ENCODE measurements at regions not wholly inside any gene's neighbourhood (a gene's known extent, or its start where the extent isn't known, plus 50 kb on each side); places are given as distances from the start of the nearest gene placed in this dataset.

DNA sequence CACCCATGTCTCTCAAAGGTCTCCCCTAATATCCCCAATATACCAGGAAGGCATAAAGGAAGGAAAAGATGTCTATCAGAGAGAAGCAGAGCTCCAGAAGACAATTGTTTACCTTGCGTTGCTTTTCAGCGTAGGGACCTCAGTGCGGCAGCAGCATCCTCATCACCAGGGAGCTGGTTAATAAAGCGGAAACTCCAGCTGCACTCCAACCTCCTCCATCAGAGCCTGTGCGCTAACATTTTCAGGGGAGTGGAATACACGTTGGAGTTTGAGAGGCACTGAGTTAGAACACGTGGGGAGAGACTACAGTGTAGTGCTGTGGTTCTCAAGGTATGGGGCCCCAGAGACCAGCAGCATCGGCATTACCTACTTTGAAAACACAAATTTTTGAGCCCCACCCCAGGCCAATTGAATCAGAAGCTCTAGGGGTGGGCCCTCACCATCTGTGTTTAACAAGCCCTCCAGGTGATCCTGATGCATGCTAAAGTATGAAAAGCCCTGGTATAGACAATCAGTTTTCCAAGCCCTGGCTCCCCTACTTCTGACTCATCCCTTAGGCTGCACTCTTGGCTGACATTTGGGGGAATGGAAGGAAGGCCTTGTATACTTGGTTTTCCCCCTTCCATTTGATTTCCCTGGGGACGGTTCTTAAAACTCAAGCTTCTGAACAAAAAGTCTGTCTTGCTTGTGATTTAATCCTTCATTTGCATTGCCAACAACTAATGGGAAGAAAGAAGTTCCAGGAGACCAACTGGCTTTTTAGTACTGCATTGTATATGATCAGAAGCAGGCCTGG lies 419.0 kb upstream of the CCDC196 start:
- H3K27ac ChIP-seq (ENCODE audit: low read length), result no peak overlapping the region
- no peaks in the 10 kb centered on the region for H4K20me1 ChIP-seq (ENCODE audit: insufficient read depth, low read length)
- H3K4me2 ChIP-seq (ENCODE audit: low read depth, low read length), result no peak overlapping the region
- H3K9me2 ChIP-seq (replicated peaks; ENCODE audit: insufficient read depth, low read length), result no peaks in the 10 kb centered on the region
- TF ChIP-seq EZH2 (optimal IDR thresholded peaks at IDR 0.05; ENCODE audit: low read depth, low read length), result no peak
- no peak for TF ChIP-seq EZH2phosphoT487 (IDR thresholded peaks at IDR 0.05; ENCODE audit: low read length)
- TF ChIP-seq, protein P1, sequence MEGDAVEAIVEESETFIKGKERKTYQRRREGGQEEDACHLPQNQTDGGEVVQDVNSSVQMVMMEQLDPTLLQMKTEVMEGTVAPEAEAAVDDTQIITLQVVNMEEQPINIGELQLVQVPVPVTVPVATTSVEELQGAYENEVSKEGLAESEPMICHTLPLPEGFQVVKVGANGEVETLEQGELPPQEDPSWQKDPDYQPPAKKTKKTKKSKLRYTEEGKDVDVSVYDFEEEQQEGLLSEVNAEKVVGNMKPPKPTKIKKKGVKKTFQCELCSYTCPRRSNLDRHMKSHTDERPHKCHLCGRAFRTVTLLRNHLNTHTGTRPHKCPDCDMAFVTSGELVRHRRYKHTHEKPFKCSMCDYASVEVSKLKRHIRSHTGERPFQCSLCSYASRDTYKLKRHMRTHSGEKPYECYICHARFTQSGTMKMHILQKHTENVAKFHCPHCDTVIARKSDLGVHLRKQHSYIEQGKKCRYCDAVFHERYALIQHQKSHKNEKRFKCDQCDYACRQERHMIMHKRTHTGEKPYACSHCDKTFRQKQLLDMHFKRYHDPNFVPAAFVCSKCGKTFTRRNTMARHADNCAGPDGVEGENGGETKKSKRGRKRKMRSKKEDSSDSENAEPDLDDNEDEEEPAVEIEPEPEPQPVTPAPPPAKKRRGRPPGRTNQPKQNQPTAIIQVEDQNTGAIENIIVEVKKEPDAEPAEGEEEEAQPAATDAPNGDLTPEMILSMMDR (IDR thresholded peaks at IDR 0.05; ENCODE audit: low read length), result no peak
- no peak overlapping the region for H3K4me3 ChIP-seq (ENCODE audit: low read length)
- H3K4me1 ChIP-seq (ENCODE audit: low read length), result no peaks in the 10 kb centered on the region
- H3F3A ChIP-seq (ENCODE audit: insufficient read depth, low read length), result no peaks in the 10 kb centered on the region
- no peaks in the 10 kb centered on the region for H3K9me3 ChIP-seq (replicated peaks; ENCODE audit: insufficient read depth, low read length)
- no peak overlapping the region for H3K9ac ChIP-seq (ENCODE audit: low read length)
- no peak overlapping the region for H2AFZ ChIP-seq (ENCODE audit: low read length)
- DNase-seq, result no peak
- no peaks in the 10 kb centered on the region for H3K79me2 ChIP-seq (ENCODE audit: low read length)
- H3K36me3 ChIP-seq (replicated peaks; ENCODE audit: insufficient read depth, low read length), result no peaks in the 10 kb centered on the region
- H3K27me3 ChIP-seq (replicated peaks; ENCODE audit: insufficient read depth, low read length), result no peaks in the 10 kb centered on the region

DNA sequence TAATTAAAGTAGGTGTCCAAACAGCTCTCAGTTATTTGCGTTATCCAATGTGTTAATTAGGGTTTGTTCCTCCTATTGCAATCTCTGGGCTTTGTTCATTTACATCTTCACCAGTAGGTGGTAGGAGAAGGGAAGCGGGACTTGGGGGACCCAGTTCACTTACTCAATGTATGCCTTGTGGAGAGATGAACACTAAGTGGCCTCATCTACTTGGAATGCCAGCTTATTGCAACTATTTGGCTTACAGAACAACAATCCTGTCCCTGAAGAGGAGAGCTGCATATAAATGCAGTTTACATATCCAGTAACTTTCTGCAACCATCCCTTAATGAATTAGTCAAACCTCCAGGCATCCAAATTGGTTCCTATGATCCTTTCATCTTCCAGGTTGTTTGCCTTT lies 417.1 kb upstream of the CCDC196 start:
- no peaks in the 10 kb centered on the region for H3K79me2 ChIP-seq (ENCODE audit: low read length)
- no peaks in the 10 kb centered on the region for H3K36me3 ChIP-seq (replicated peaks; ENCODE audit: insufficient read depth, low read length)
- no peak overlapping the region for H2AFZ ChIP-seq (ENCODE audit: low read length)
- H3K27ac ChIP-seq (ENCODE audit: low read length), result no peak overlapping the region
- no peaks in the 10 kb centered on the region for H3K9me3 ChIP-seq (replicated peaks; ENCODE audit: insufficient read depth, low read length)
- H3K9me2 ChIP-seq (replicated peaks; ENCODE audit: insufficient read depth, low read length), result no peaks in the 10 kb centered on the region
- TF ChIP-seq EZH2phosphoT487 (IDR thresholded peaks at IDR 0.05; ENCODE audit: low read length), result no peak
- TF ChIP-seq, protein P1 (IDR thresholded peaks at IDR 0.05; ENCODE audit: low read length), result no peak
- TF ChIP-seq EZH2 (optimal IDR thresholded peaks at IDR 0.05; ENCODE audit: low read depth, low read length), result no peak
- no peak overlapping the region for H3K4me2 ChIP-seq (ENCODE audit: low read depth, low read length)
- H3K4me1 ChIP-seq (ENCODE audit: low read length), result no peaks in the 10 kb centered on the region
- H3K4me3 ChIP-seq (ENCODE audit: low read length), result no peak overlapping the region
- no peak overlapping the region for H3K9ac ChIP-seq (ENCODE audit: low read length)
- H3K27me3 ChIP-seq (replicated peaks; ENCODE audit: insufficient read depth, low read length), result no peaks in the 10 kb centered on the region
- no peak for DNase-seq
- H4K20me1 ChIP-seq (ENCODE audit: insufficient read depth, low read length), result no peaks in the 10 kb centered on the region
- no peaks in the 10 kb centered on the region for H3F3A ChIP-seq (ENCODE audit: insufficient read depth, low read length)

DNA sequence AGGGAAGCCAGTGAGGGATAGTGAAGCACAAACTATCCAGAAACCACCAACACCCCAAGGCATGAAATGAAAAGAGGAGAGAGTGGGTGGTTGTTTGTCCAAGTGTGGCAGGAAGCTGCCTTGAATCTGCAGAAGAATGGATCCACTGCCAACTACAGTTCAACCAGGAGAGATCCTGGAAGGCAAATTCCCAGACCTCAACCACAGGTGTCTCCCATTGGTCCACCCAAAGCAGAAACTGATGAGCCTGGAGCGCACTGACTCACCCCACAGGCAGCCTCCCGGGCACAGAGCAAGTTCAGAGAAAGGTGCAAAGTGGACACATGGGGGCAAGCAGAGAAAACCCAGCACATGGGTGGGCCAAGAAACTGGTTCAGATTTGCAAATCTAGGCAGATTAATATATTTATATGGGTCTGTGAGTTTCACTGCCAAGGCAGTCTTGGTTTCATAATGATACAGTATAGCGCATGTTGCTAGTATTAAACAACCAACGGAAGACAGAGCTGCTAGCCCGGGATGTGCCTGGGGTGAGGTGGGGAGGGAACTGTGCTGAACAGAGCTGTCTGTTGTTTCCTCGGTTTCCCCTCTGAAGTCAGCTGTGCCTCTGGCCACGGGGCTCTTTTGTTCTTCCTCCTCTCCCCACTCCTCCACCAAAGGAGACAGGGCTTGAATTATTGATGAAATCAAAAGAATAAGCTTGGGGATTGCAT lies 416.2 kb upstream of the CCDC196 start:
- no peaks in the 10 kb centered on the region for H3F3A ChIP-seq (ENCODE audit: insufficient read depth, low read length)
- H3K79me2 ChIP-seq (ENCODE audit: low read length), result no peaks in the 10 kb centered on the region
- H3K9ac ChIP-seq (ENCODE audit: low read length), result no peak overlapping the region
- no peaks in the 10 kb centered on the region for H3K9me2 ChIP-seq (replicated peaks; ENCODE audit: insufficient read depth, low read length)
- no peak overlapping the region for H3K4me2 ChIP-seq (ENCODE audit: low read depth, low read length)
- H3K27ac ChIP-seq (ENCODE audit: low read length), result no peak overlapping the region
- no peaks in the 10 kb centered on the region for H3K27me3 ChIP-seq (replicated peaks; ENCODE audit: insufficient read depth, low read length)
- H3K9me3 ChIP-seq (replicated peaks; ENCODE audit: insufficient read depth, low read length), result no peaks in the 10 kb centered on the region
- H3K4me1 ChIP-seq (ENCODE audit: low read length), result no peaks in the 10 kb centered on the region
- H3K36me3 ChIP-seq (replicated peaks; ENCODE audit: insufficient read depth, low read length), result no peaks in the 10 kb centered on the region
- H3K4me3 ChIP-seq (ENCODE audit: low read length), result no peak overlapping the region
- TF ChIP-seq, protein P1 (IDR thresholded peaks at IDR 0.05; ENCODE audit: low read length), result no peak
- TF ChIP-seq EZH2 (optimal IDR thresholded peaks at IDR 0.05; ENCODE audit: low read depth, low read length) (no peak), EZH2phosphoT487 (IDR thresholded peaks at IDR 0.05; ENCODE audit: low read length) (no peak)
- H2AFZ ChIP-seq (ENCODE audit: low read length), result no peak overlapping the region
- no peaks in the 10 kb centered on the region for H4K20me1 ChIP-seq (ENCODE audit: insufficient read depth, low read length)
- DNase-seq, result no peak
